ENCODE measurements at regions not wholly inside any gene's neighbourhood (a gene's known extent, or its start where the extent isn't known, plus 50 kb on each side); places are given as distances from the start of the nearest gene placed in this dataset.

GRCh38 chr2:88281302-88282217 is 111.4 kb downstream of the THNSL2 start:
- DNase-seq, result peak; percentile 93 to 96

DNA sequence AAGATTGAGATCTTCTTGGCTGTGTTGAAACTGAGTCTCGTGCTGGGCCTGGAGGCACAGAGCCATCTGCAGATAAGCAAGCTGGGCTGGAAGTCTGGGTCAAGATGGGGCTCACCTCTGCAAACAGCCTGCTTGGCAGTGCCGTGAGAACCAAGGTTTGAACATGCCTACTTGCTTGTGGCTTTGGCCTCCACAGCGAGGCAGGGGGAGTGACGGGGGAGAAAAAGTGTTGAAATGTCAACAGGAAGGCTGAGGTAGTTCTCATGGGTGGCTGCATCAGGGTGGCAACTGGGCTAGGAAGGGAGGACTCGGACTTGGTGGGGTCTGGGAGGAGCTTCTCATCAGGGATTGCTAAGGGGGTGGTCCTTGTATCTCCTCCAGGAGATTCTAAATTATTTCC is 99.7 kb downstream of the THNSL2 start:
- no peak for DNase-seq

GRCh38 chr2:88265352-88266303 is 95.5 kb downstream of the THNSL2 start:
- DNase-seq, result peak; percentile 94 to 96

GRCh38 chr2:88263861-88264260 is 93.7 kb downstream of the THNSL2 start:
- no peak for DNase-seq

GRCh38 chr2:88261725-88262124 is 91.6 kb downstream of the THNSL2 start:
- no peak for DNase-seq

GRCh38 chr2:88258208-88258607 is 88.1 kb downstream of the THNSL2 start:
- no peak for DNase-seq

DNA sequence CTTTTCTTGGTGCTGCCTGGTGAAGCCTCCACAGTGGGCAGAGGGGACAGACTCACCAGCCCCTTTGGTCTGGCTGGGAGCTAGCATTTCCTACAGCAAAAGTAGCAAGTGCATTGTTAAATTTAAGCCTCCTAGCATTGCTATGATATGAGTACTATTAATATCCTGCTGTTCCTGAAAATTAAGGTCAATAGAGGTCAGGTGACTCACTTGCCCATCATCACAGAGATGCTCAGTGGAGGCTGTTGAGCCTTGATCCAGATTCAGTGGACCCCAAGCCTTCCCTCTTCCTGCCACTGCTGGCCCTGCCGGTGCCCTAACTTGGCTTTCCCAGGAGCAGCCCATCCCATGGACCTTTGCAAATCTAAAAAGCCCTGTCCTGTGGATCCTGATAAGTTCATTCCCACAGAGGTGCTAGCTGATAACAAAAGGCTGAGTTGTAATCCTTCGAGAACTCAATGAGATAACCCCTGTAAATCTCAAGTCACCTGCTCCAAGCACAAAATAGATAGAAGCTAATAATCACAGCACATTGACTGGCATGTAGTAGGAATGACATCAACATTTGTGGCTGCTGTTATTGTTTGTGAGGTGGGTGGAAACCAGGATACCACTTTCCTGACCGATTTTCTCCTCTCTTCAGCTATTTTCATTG is 84.4 kb downstream of the THNSL2 start:
- no peak for DNase-seq

GRCh38 chr2:88253997-88254396 is 83.9 kb downstream of the THNSL2 start:
- DNase-seq, result peak in 1 of 2 donors; percentile 1

- no peak for DNase-seq
Measured at GRCh38 chr2:88253375-88253774, 83.2 kb downstream of the THNSL2 start.

DNA sequence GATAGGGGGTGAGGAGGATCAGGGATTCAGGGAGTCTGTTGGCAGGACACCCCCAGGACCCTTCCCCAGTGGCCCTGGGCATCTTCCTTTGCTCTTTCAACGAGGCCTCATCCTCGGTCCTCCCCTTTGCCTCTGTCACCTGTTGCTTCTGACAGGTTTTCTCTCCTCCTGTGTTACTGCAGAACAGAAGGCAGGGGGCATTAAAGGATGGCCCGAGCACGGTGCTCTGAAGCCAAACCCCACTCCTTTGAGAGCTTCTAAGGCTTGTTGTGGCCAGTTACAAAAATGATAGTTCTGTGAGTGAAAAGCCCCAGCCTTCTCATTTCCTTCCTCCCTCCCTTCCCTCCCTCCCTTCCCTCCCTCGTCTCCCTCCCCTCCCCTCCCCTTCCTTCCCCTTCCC is 82.5 kb downstream of the THNSL2 start:
- peak in 1 of 2 donors; percentile 1 for DNase-seq

DNA sequence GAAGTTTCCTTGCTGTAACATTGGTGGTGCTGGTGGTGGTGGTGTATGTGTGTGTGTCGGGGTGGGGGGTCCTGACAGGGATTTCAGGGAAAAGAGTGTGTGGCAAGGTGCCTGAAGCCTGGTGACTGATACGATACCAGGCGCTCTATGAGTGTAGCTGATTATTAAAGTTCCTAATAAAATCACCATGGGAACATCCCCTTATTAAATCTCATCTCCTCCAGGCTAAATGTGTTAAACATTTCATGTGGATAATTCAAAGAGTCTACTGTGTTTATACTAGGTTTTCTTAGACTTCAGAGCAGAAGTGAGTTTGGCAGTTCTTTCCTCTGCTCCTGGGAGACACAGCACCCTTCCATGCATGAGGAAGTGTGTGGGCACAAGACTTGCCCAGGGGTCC is 82.0 kb downstream of the THNSL2 start:
- peak in 1 of 2 donors; percentile 3 for DNase-seq

GRCh38 chr2:88250404-88250803 is 80.3 kb downstream of the THNSL2 start:
- no peak for DNase-seq

DNA sequence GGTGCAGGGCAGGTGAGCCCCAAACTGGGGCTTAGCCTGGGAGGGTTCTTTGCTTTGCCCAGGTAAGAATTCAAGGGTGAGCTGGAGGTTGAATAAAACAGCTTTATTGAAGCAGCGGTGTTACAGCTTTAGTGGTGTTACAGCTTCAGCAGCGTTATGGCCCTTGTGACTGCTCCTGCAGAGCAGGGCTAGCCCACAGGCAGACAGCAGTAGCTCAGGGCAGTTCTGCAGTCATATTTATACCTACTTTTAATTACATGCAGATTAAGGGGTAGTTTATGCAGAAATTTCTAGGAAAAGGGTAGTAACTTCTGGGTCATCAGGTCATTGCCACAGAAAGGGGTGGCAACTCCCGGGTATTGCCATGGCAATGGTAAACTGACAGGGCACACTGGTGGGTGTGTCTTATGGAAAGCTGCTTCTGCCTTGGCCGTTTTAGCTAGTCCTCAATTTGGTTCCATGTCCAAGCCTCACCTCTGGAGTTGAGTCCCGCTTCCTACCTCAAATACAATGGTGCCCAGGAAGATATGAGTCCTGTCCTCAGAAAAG is 78.2 kb downstream of the THNSL2 start:
- DNase-seq, result peak; percentile 58 to 84

- DNase-seq, result no peak
Measured at GRCh38 chr2:88247531-88247930, 77.4 kb downstream of the THNSL2 start.

GRCh38 chr2:88245109-88245508 is 75.0 kb downstream of the THNSL2 start:
- DNase-seq, result no peak

GRCh38 chr2:88239781-88240180 is 69.6 kb downstream of the THNSL2 start:
- DNase-seq, result no peak

GRCh38 chr2:88236666-88237065 is 66.5 kb downstream of the THNSL2 start:
- no peak for DNase-seq
